GM12878 (cell line): ENCODE measurements at regions not wholly inside any gene's neighbourhood (a gene's known extent, or its start where the extent isn't known, plus 50 kb on each side); places are given as distances from the start of the nearest gene placed in this dataset.

Experiments
- BRCA1 ChIP-seq: IDR thresholded peaks from 2 replicates; pipeline ENCODE4 v1.6.1; 2011; ENCODE audit warnings: low read depth, low read length, improper control_type of control experiment
- CTCF ChIP-seq, 3 experiments: IDR thresholded peaks in 2 of 3; conservative IDR thresholded peaks in 1 of 3; 2 replicates each; pipeline ENCODE4 v1.5.1; 2011; ENCODE audit warnings: low read depth in 3 of 3, low read length in 3 of 3, mild to moderate bottlenecking in 3 of 3, control low read depth in 2 of 3, moderate library complexity in 2 of 3, inconsistent platforms in 1 of 3, mixed read lengths in 1 of 3; ENCODE audit not compliant: control insufficient read depth in 2 of 3, insufficient read depth in 1 of 3; ENCODE audit errors: extremely low read depth in 1 of 3
- ETV6 ChIP-seq, 2 experiments: fragments of 450-650 bp in 1 of 2; IDR thresholded peaks in 1 of 2; conservative IDR thresholded peaks in 1 of 2; 2 replicates each; pipeline ENCODE4 v1.6.1; 2014; ENCODE audit warnings: antibody characterized with exemption in 1 of 2, borderline replicate concordance in 1 of 2, low read depth in 1 of 2, mild to moderate bottlenecking in 1 of 2, moderate library complexity in 1 of 2
- HDAC2 ChIP-seq: fragments of 200-600 bp; sonication (generic); IDR thresholded peaks from 2 replicates; pipeline ENCODE4 v1.6.1; 2017
- HDAC6 ChIP-seq: fragments of 200-600 bp; sonication (generic); IDR thresholded peaks from one replicate; pipeline ENCODE4 v1.8.0; 2017; ENCODE audit warnings: antibody characterized with exemption; ENCODE audit not compliant: unreplicated experiment
- NKRF ChIP-seq: fragments of 450-650 bp; conservative IDR thresholded peaks from 2 replicates; pipeline ENCODE4 v1.6.1; 2017; ENCODE audit warnings: mild to moderate bottlenecking, moderate library complexity
- NR2C1 ChIP-seq: fragments of 450-650 bp; IDR thresholded peaks from 2 replicates; pipeline ENCODE4 v1.6.1; 2017; ENCODE audit warnings: antibody characterized with exemption, mild to moderate bottlenecking, moderate library complexity
- NR2F1 ChIP-seq: fragments of 450-650 bp; conservative IDR thresholded peaks from 2 replicates; pipeline ENCODE4 v1.6.1; 2017; ENCODE audit warnings: mild to moderate bottlenecking
- POLR2AphosphoS5 ChIP-seq: IDR thresholded peaks from 2 replicates; pipeline ENCODE4 v1.6.1; 2011; ENCODE audit warnings: mild to moderate bottlenecking, low read length, inconsistent platforms
- RFX5 ChIP-seq: IDR thresholded peaks from 2 replicates; pipeline ENCODE4 v1.6.1; 2011; ENCODE audit warnings: low read depth, low read length, improper control_type of control experiment
- SRF ChIP-seq, 2 experiments: IDR thresholded peaks; 2 replicates each; pipeline ENCODE4 v1.6.1; 2011; ENCODE audit warnings: low read depth in 2 of 2, low read length in 2 of 2, mild to moderate bottlenecking in 1 of 2, moderate library complexity in 1 of 2
- TF ChIP-seq, protein P1 (sequence below): IDR thresholded peaks from 2 replicates; pipeline ENCODE4 v1.6.1; 2011; ENCODE audit warnings: low read depth, mild to moderate bottlenecking, low read length, moderate library complexity, borderline replicate concordance; ENCODE audit errors: extremely low read depth
- TF ChIP-seq, protein P2 (sequence below): IDR thresholded peaks from 2 replicates; pipeline ENCODE4 v1.6.1; 2011; ENCODE audit warnings: low read depth, low read length, improper control_type of control experiment, borderline replicate concordance

- TF ChIP-seq SRF (IDR thresholded peaks at IDR 0.05; ENCODE audit: low read depth in 2 of 2, low read length in 2 of 2) = no peak
- TF ChIP-seq ETV6 (conservative IDR thresholded peaks at IDR 0.05 in 1 of 2, IDR thresholded peaks at IDR 0.05 in 1 of 2; ENCODE audit: borderline replicate concordance in 1 of 2, low read depth in 1 of 2) = no peak
- no peak for TF ChIP-seq BRCA1
- TF ChIP-seq NR2F1 = no peak
- no peak for TF ChIP-seq RFX5
- no peak for TF ChIP-seq HDAC6
- TF ChIP-seq CTCF (IDR thresholded peaks at IDR 0.05 in 2 of 3, conservative IDR thresholded peaks at IDR 0.05 in 1 of 3; ENCODE audit: control insufficient read depth in 2 of 3, extremely low read depth in 1 of 3, insufficient read depth in 1 of 3, low read depth in 3 of 3, low read length in 3 of 3) = no peak
- TF ChIP-seq POLR2AphosphoS5 = no peak
- TF ChIP-seq, protein P1, sequence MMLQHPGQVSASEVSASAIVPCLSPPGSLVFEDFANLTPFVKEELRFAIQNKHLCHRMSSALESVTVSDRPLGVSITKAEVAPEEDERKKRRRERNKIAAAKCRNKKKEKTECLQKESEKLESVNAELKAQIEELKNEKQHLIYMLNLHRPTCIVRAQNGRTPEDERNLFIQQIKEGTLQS = no peak
- no peak for TF ChIP-seq NR2C1
- TF ChIP-seq HDAC2 = no peak
- no peak for TF ChIP-seq NKRF
- TF ChIP-seq, protein P2, sequence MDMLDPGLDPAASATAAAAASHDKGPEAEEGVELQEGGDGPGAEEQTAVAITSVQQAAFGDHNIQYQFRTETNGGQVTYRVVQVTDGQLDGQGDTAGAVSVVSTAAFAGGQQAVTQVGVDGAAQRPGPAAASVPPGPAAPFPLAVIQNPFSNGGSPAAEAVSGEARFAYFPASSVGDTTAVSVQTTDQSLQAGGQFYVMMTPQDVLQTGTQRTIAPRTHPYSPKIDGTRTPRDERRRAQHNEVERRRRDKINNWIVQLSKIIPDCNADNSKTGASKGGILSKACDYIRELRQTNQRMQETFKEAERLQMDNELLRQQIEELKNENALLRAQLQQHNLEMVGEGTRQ = no peak
Measured at GRCh38 chr11:28713850-28714249, 605.7 kb downstream of the METTL15 start.
